Peyer's patch (tissue), 4 donors: ENCODE measurements at regions not wholly inside any gene's neighbourhood (a gene's known extent, or its start where the extent isn't known, plus 50 kb on each side); places are given as distances from the start of the nearest gene placed in this dataset.

ENCODE experiments used
- DNase-seq, 3 donors: peaks; one replicate each; pipeline ENCODE4 v3.0.0-alpha.2; 2017 to 2019
- H3K27ac ChIP-seq, 4 donors: fragments of 200-600 bp; sonication (generic); one replicate each; pipeline ENCODE4 v1.5.1; 2016 to 2019
- H3K27me3 ChIP-seq, 2 donors: fragments of 200-600 bp; sonication (generic); one replicate each; pipeline ENCODE4 v1.5.1; 2019
- H3K36me3 ChIP-seq, 3 donors: fragments of 200-600 bp; sonication (generic); one replicate each; pipeline ENCODE4 v1.5.1; 2016 to 2019
- H3K4me1 ChIP-seq, 4 donors: fragments of 200-600 bp; sonication (generic); one replicate each; pipeline ENCODE4 v1.5.1; 2016 to 2019
- H3K4me3 ChIP-seq, 4 donors: fragments of 200-600 bp; sonication (generic); 1 replicate in 3 of 4; 2 replicates in 1 of 4; pipeline ENCODE4 v1.5.1; 2016 to 2019; ENCODE audit warnings: mild to moderate bottlenecking in 1 of 4
- H3K9me3 ChIP-seq, 4 donors: fragments of 200-600 bp; sonication (generic); one replicate each; pipeline ENCODE4 v1.5.1; 2016 to 2019; ENCODE audit warnings: mild to moderate bottlenecking in 1 of 4
- POLR2A ChIP-seq, 2 donors: fragments of 450-650 bp; IDR thresholded peaks; one replicate each; pipeline ENCODE4 v1.5.1; 2017; ENCODE audit warnings: antibody characterized with exemption in 2 of 2, mild to moderate bottlenecking in 2 of 2, moderate library complexity in 2 of 2
- TF ChIP-seq, protein P1 (sequence below), 6 experiments: fragments of 450-650 bp in 4 of 6; fragments of 200-600 bp in 2 of 6; sonication (generic) in 1 of 6; IDR thresholded peaks; one replicate each; pipeline ENCODE4 v1.5.1; 2017 to 2019; ENCODE audit warnings: antibody characterized with exemption in 6 of 6, mild to moderate bottlenecking in 3 of 6, moderate library complexity in 1 of 6

GRCh38 chr1:55988963-55989452, 590.4 kb downstream of the PLPP3 start:
- H3K27me3 ChIP-seq: no peaks in the 10 kb centered on the region
- H3K9me3 ChIP-seq: no peaks in the 10 kb centered on the region
- no peak overlapping the region for H3K27ac ChIP-seq
- no peaks in the 10 kb centered on the region for H3K36me3 ChIP-seq
- TF ChIP-seq, protein P1, sequence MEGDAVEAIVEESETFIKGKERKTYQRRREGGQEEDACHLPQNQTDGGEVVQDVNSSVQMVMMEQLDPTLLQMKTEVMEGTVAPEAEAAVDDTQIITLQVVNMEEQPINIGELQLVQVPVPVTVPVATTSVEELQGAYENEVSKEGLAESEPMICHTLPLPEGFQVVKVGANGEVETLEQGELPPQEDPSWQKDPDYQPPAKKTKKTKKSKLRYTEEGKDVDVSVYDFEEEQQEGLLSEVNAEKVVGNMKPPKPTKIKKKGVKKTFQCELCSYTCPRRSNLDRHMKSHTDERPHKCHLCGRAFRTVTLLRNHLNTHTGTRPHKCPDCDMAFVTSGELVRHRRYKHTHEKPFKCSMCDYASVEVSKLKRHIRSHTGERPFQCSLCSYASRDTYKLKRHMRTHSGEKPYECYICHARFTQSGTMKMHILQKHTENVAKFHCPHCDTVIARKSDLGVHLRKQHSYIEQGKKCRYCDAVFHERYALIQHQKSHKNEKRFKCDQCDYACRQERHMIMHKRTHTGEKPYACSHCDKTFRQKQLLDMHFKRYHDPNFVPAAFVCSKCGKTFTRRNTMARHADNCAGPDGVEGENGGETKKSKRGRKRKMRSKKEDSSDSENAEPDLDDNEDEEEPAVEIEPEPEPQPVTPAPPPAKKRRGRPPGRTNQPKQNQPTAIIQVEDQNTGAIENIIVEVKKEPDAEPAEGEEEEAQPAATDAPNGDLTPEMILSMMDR (IDR thresholded peaks at IDR 0.05): no peak
- no peak for TF ChIP-seq POLR2A (IDR thresholded peaks at IDR 0.05)
- no peak overlapping the region for H3K4me3 ChIP-seq
- no peaks in the 10 kb centered on the region for H3K4me1 ChIP-seq
- no peak for DNase-seq

DNA sequence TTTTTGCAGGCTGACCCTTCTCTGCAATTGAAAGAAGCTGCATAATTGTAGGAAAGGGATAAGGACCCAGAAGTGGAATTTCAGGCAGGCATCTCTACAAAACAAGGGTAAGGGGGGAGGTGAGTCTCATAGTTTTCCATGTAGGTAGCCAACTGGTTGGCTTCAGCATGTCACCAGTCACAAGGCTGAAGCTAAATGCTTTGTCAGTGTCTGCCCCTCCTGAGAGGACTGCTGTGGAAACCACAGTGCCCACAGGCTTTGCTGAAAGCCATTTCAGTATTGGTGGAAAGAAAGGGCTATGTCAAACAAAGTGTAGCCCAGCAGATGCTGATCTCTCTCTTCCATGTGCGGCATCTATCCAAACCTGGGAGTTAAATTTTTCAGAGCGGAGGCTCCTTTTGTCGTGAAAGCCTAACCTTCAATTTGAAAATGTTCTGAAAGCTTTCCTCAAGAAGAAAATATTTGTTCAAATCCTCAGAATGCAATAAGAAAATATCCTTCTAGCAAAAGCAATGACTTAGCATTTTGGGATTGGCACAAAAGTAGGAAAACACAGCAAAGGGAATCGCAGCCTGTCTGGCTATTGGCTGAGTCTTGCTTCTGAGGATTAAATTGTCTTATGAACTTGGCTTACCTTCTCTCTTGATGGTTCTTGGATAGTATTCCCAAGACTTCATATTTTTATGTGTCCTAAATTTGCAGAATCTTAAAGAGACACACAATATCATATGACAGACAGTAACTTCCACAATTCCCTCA, 591.7 kb downstream of the PLPP3 start:
- no peak for TF ChIP-seq POLR2A (IDR thresholded peaks at IDR 0.05)
- TF ChIP-seq, protein P1 (IDR thresholded peaks at IDR 0.05): no peak
- Histone ChIP-seq H3K36me3 (no peaks in the 10 kb centered on the region), H3K4me3 (no peak overlapping the region), H3K4me1 (no peaks in the 10 kb centered on the region), H3K9me3 (no peaks in the 10 kb centered on the region), H3K27me3 (no peaks in the 10 kb centered on the region), H3K27ac (no peak overlapping the region)
- DNase-seq: no peak

DNA sequence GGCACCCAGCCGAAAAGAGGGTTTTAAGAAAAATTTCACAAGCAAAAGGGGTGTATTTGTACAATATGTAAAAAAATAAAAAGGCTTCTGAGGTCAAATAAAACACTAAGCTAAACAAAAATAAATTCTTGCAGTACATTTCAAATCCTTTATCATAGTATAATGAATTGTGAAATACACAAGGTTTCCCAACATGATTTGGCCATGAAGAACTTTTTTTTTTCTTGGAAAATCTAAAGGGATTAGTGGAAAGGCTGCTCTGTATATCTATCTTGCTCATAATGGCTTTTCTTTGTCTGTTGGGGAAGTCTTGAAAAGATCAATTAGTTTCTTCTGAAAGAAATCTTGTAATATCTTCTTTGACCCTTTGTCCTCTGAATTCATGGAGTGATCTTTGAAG, 593.4 kb downstream of the PLPP3 start:
- Histone ChIP-seq H3K4me1 (no peaks in the 10 kb centered on the region), H3K27ac (no peak overlapping the region), H3K9me3 (no peaks in the 10 kb centered on the region), H3K36me3 (no peaks in the 10 kb centered on the region), H3K4me3 (no peak overlapping the region), H3K27me3 (no peaks in the 10 kb centered on the region)
- TF ChIP-seq, protein P1 (IDR thresholded peaks at IDR 0.05): no peak
- no peak for TF ChIP-seq POLR2A (IDR thresholded peaks at IDR 0.05)
- DNase-seq: no peak

- no peaks in the 10 kb centered on the region for H3K9me3 ChIP-seq
- H3K4me1 ChIP-seq: no peaks in the 10 kb centered on the region
- H3K36me3 ChIP-seq: no peaks in the 10 kb centered on the region
- TF ChIP-seq POLR2A (IDR thresholded peaks at IDR 0.05): no peak
- TF ChIP-seq, protein P1 (IDR thresholded peaks at IDR 0.05): no peak
- H3K27me3 ChIP-seq: no peaks in the 10 kb centered on the region
- H3K27ac ChIP-seq: no peak overlapping the region
- no peak overlapping the region for H3K4me3 ChIP-seq
- DNase-seq: no peak
Measured at GRCh38 chr1:55981010-55981650, 598.2 kb downstream of the PLPP3 start.

DNA sequence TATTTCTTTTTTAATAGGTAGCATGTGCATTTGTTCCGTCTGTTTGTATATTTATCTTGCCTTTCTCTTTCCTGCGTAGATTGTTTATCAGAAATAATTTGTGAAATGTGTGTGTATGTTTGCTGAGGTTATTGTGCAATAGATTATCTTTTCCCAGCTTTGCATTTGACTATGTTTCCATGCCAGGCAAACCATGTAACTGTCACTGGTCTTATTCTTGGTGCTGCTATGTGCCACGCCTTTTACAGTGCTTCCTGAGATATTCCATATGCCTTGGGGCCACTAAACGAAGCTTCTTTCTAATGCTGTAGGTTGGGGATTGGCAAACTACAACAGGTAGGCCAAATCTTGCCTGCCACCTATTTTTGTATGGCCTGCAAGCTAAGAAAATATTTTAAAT, 598.8 kb downstream of the PLPP3 start:
- H3K36me3 ChIP-seq: no peaks in the 10 kb centered on the region
- H3K27ac ChIP-seq: no peak overlapping the region
- no peaks in the 10 kb centered on the region for H3K4me1 ChIP-seq
- DNase-seq: no peak
- no peaks in the 10 kb centered on the region for H3K9me3 ChIP-seq
- no peaks in the 10 kb centered on the region for H3K27me3 ChIP-seq
- no peak overlapping the region for H3K4me3 ChIP-seq
- TF ChIP-seq POLR2A (IDR thresholded peaks at IDR 0.05): no peak
- TF ChIP-seq, protein P1 (IDR thresholded peaks at IDR 0.05): no peak
